Caco-2 (cell line): ENCODE measurements at regions not wholly inside any gene's neighbourhood (a gene's known extent, or its start where the extent isn't known, plus 50 kb on each side); places are given as distances from the start of the nearest gene placed in this dataset.

Experiments
- BruUV-seq: library from RNA; stranded (reverse); fragments of 400-500 nt; replicated peaks from 2 replicates; lab custom pipeline; 2021; lab: Mats Ljungman, UMichigan
- CTCF ChIA-PET: fragments of 300-600 bp; sonication (Branson Sonifier 250); formaldehyde crosslinking; loops from one replicate; lab custom pipeline; 2022; ENCODE audit warnings: antibody characterized with exemption; lab: Charles Lee
- POLR2A ChIA-PET: fragments of 300-600 bp; sonication (Branson Sonifier 250); formaldehyde crosslinking; loops from one replicate; lab custom pipeline; 2022; ENCODE audit warnings: antibody characterized with exemption; lab: Charles Lee
- DNase-seq, 2 experiments: peaks; one replicate each; pipeline versions ENCODE4 v3.0.0 to v3.0.0-alpha.2; 2020 to 2022
- H3K27me3 ChIP-seq: replicated peaks from 2 replicates; pipeline ENCODE4 v1.6.0; 2011; ENCODE audit warnings: low read length; ENCODE audit not compliant: control insufficient read depth, insufficient read depth
- H3K36me3 ChIP-seq: 2 replicates; pipeline ENCODE4 v1.5.1; 2011; ENCODE audit warnings: low read length; ENCODE audit not compliant: control insufficient read depth, insufficient read depth
- H3K4me1 ChIP-seq: fragments of 250-450 bp; sonication (Bioruptor Pico); 2 replicates; pipeline ENCODE4 v1.5.1; 2020; ENCODE audit warnings: mild to moderate bottlenecking
- H3K4me3 ChIP-seq: 2 replicates; pipeline ENCODE4 v1.5.1; 2011; ENCODE audit warnings: low read depth, mild to moderate bottlenecking, control low read depth, low read length
- H3K9me3 ChIP-seq: fragments of 250-450 bp; sonication (Bioruptor Pico); 2 replicates; pipeline ENCODE4 v1.5.1; 2020; ENCODE audit warnings: mild to moderate bottlenecking, moderate library complexity
- H3K27ac Mint-ChIP-seq: one replicate; pipeline ENCODE4 v1.8.0; 2022; ENCODE audit warnings: mixed read lengths; ENCODE audit not compliant: unreplicated experiment
- H3K27me3 Mint-ChIP-seq: one replicate; pipeline ENCODE4 v1.8.0; 2022; ENCODE audit warnings: mixed read lengths; ENCODE audit not compliant: insufficient read depth, unreplicated experiment
- H3K36me3 Mint-ChIP-seq: one replicate; pipeline ENCODE4 v1.8.0; 2022; ENCODE audit warnings: mild to moderate bottlenecking, mixed read lengths; ENCODE audit not compliant: insufficient read depth, unreplicated experiment
- H3K4me1 Mint-ChIP-seq: one replicate; pipeline ENCODE4 v1.8.0; 2022; ENCODE audit warnings: low read depth, mixed read lengths; ENCODE audit not compliant: unreplicated experiment
- H3K4me3 Mint-ChIP-seq: one replicate; pipeline ENCODE4 v1.8.0; 2022; ENCODE audit warnings: mild to moderate bottlenecking, moderate library complexity, mixed read lengths; ENCODE audit not compliant: unreplicated experiment
- H3K9me3 Mint-ChIP-seq: one replicate; pipeline ENCODE4 v1.8.0; 2022; ENCODE audit warnings: mixed read lengths; ENCODE audit not compliant: unreplicated experiment
- CTCF ChIP-seq, 2 experiments: fragments of 200-600 bp in 1 of 2; IDR thresholded peaks; 1 replicate in 1 of 2; 2 replicates in 1 of 2; pipeline versions ENCODE4 v1.5.1 to v1.8.0; 2011 to 2022; ENCODE audit warnings: antibody characterized with exemption in 1 of 2, control low read depth in 1 of 2, inconsistent platforms in 1 of 2, low read depth in 1 of 2, low read length in 1 of 2, mild to moderate bottlenecking in 1 of 2, moderate library complexity in 1 of 2; ENCODE audit not compliant: insufficient read depth in 1 of 2, severe bottlenecking in 1 of 2, unreplicated experiment in 1 of 2
- intact Hi-C: fragments of 100-400 bp; cut with micrococcal nuclease; formaldehyde crosslinking; loops from one replicate; pipeline ENCODE4 v1.10.0; 2022; ENCODE audit not compliant: unreplicated experiment

- no peaks in the 10 kb centered on the region for H3K36me3 ChIP-seq
- no peaks in the 10 kb centered on the region for H3K36me3 Mint-ChIP-seq
Measured at GRCh38 chr9:82513242-82513751, 524.7 kb downstream of the SPATA31D1 start.

GRCh38 chr9:82513976-82514735 is 525.6 kb downstream of the SPATA31D1 start:
- no peak overlapping the region for H3K27ac Mint-ChIP-seq
- intact Hi-C loops = no loop called here

More at GRCh38 chr9:82513242-82513751, 524.7 kb downstream of the SPATA31D1 start:
- Histone ChIP-seq H3K4me1 (no peaks in the 10 kb centered on the region), H3K4me3 (no peak overlapping the region), H3K27me3 (no peaks in the 10 kb centered on the region), H3K9me3 (no peaks in the 10 kb centered on the region)
- intact Hi-C loops = no loop called here
- Mint-ChIP-seq H3K27ac (no peak overlapping the region), H3K4me1 (no peaks in the 10 kb centered on the region), H3K4me3 (no peak overlapping the region), H3K9me3 (no peaks in the 10 kb centered on the region), H3K27me3 (no peaks in the 10 kb centered on the region)
- TF ChIP-seq CTCF (IDR thresholded peaks at IDR 0.05; ENCODE audit: insufficient read depth in 1 of 2, low read depth in 1 of 2, low read length in 1 of 2, severe bottlenecking in 1 of 2, unreplicated experiment in 1 of 2) = no peak
- ChIA-PET CTCF (no interaction called here), POLR2A (no interaction called here)
- DNase-seq = no peak
- BruUV-seq = no TSS peak

GRCh38 chr9:82518868-82519267 is 530.3 kb downstream of the SPATA31D1 start:
- Mint-ChIP-seq H3K27ac (no peak overlapping the region), H3K36me3 (no peaks in the 10 kb centered on the region), H3K27me3 (no peaks in the 10 kb centered on the region), H3K4me1 (no peaks in the 10 kb centered on the region), H3K4me3 (no peak overlapping the region), H3K9me3 (no peaks in the 10 kb centered on the region)
- intact Hi-C loops = no loop called here
- BruUV-seq = no TSS peak
- ChIA-PET POLR2A (no interaction called here), CTCF (no interaction called here)
- no peak for TF ChIP-seq CTCF (IDR thresholded peaks at IDR 0.05; ENCODE audit: insufficient read depth in 1 of 2, low read depth in 1 of 2, low read length in 1 of 2, severe bottlenecking in 1 of 2, unreplicated experiment in 1 of 2)
- H3K27me3 ChIP-seq = no peaks in the 10 kb centered on the region
- no peaks in the 10 kb centered on the region for H3K9me3 ChIP-seq
- H3K36me3 ChIP-seq = no peaks in the 10 kb centered on the region
- H3K4me1 ChIP-seq = no peaks in the 10 kb centered on the region
- no peak for DNase-seq
- H3K4me3 ChIP-seq = no peak overlapping the region

More at GRCh38 chr9:82513976-82514735, 525.6 kb downstream of the SPATA31D1 start:
- POLR2A ChIA-PET = no interaction called here
- Mint-ChIP-seq H3K36me3 (no peaks in the 10 kb centered on the region), H3K4me3 (no peak overlapping the region), H3K27me3 (no peaks in the 10 kb centered on the region), H3K4me1 (no peaks in the 10 kb centered on the region), H3K9me3 (no peaks in the 10 kb centered on the region)
- BruUV-seq = no TSS peak
- CTCF ChIA-PET = no interaction called here
- Histone ChIP-seq H3K36me3 (no peaks in the 10 kb centered on the region), H3K9me3 (no peaks in the 10 kb centered on the region), H3K4me1 (no peaks in the 10 kb centered on the region), H3K4me3 (no peak overlapping the region), H3K27me3 (no peaks in the 10 kb centered on the region)
- no peak for DNase-seq
- TF ChIP-seq CTCF (IDR thresholded peaks at IDR 0.05; ENCODE audit: insufficient read depth in 1 of 2, low read depth in 1 of 2, low read length in 1 of 2, severe bottlenecking in 1 of 2, unreplicated experiment in 1 of 2) = no peak
